GM21825 (cell line): ENCODE measurements at regions not wholly inside any gene's neighbourhood (a gene's known extent, or its start where the extent isn't known, plus 50 kb on each side); places are given as distances from the start of the nearest gene placed in this dataset.
"Not testable (repeated sequence)": the region's sequence is repeated elsewhere in the genome, so short reads cannot be mapped to it uniquely, and the experiment has no call there.

ENCODE experiments used
- ATAC-seq: cut with Tn5 transposase; IDR thresholded peaks from one replicate; pipeline ENCODE4 v1.9.1; 2021; ENCODE audit warnings: mild to moderate bottlenecking, moderate library complexity; ENCODE audit not compliant: unreplicated experiment

- ATAC-seq: not testable (repeated sequence)
These were observed 667.6 kb downstream of the UQCRFS1 start for GRCh38 chr19:28545397-28545796.

- ATAC-seq: no peak
These were observed 668.3 kb downstream of the UQCRFS1 start for GRCh38 chr19:28544451-28545261.

GRCh38 chr19:28543244-28543776, 669.6 kb downstream of the UQCRFS1 start:
- ATAC-seq: no peak

GRCh38 chr19:28542394-28543243, 670.3 kb downstream of the UQCRFS1 start:
- no peak for ATAC-seq

GRCh38 chr19:28541602-28542393, 671.2 kb downstream of the UQCRFS1 start:
- ATAC-seq: no peak

- ATAC-seq: no peak
These were observed 671.9 kb downstream of the UQCRFS1 start for GRCh38 chr19:28541029-28541428.

GRCh38 chr19:28540385-28540784, 672.6 kb downstream of the UQCRFS1 start:
- ATAC-seq: not testable (repeated sequence)

GRCh38 chr19:28539759-28540158, 673.2 kb downstream of the UQCRFS1 start:
- no peak for ATAC-seq

GRCh38 chr19:28538579-28538978, 674.4 kb downstream of the UQCRFS1 start:
- not testable (repeated sequence) for ATAC-seq

- no peak for ATAC-seq
These were observed 675.1 kb downstream of the UQCRFS1 start for GRCh38 chr19:28537896-28538295.

- no peak for ATAC-seq
These were observed 675.9 kb downstream of the UQCRFS1 start for GRCh38 chr19:28537079-28537478.

- no peak for ATAC-seq
These were observed 677.6 kb downstream of the UQCRFS1 start for GRCh38 chr19:28535352-28535775.

- ATAC-seq: no peak
These were observed 678.1 kb downstream of the UQCRFS1 start for GRCh38 chr19:28534766-28535351.

- no peak for ATAC-seq
These were observed 680.1 kb downstream of the UQCRFS1 start for GRCh38 chr19:28532765-28533341.

GRCh38 chr19:28531979-28532378, 681.0 kb downstream of the UQCRFS1 start:
- ATAC-seq: no peak

GRCh38 chr19:28530406-28531035, 682.4 kb downstream of the UQCRFS1 start:
- ATAC-seq: no peak

GRCh38 chr19:28526038-28526437, 686.9 kb downstream of the UQCRFS1 start:
- no peak for ATAC-seq

GRCh38 chr19:28523619-28524018, 689.3 kb downstream of the UQCRFS1 start:
- no peak for ATAC-seq

GRCh38 chr19:28522545-28522922, 690.4 kb downstream of the UQCRFS1 start:
- ATAC-seq: no peak
